ENCODE measurements at regions not wholly inside any gene's neighbourhood (a gene's known extent, or its start where the extent isn't known, plus 50 kb on each side); places are given as distances from the start of the nearest gene placed in this dataset.

GRCh38 chr7:20021831-20022230, 195.4 kb downstream of the MACC1 start:
- FAIRE-seq (no peak), DNase-seq (ENCODE audit: low spot score) (no peak)

- DNase-seq (ENCODE audit: low spot score) (no peak), FAIRE-seq (no peak)
These were observed 196.1 kb downstream of the MACC1 start for GRCh38 chr7:20021066-20021465.

GRCh38 chr7:20019757-20020432, 197.3 kb downstream of the MACC1 start:
- FAIRE-seq: no peak
- DNase-seq (ENCODE audit: low spot score): no peak

- FAIRE-seq (no peak), DNase-seq (ENCODE audit: low spot score) (no peak)
These were observed 200.5 kb downstream of the MACC1 start for GRCh38 chr7:20016669-20017068.

- DNase-seq (ENCODE audit: low spot score) (no peak), FAIRE-seq (no peak)
These were observed 203.6 kb downstream of the MACC1 start for GRCh38 chr7:20013536-20013935.

GRCh38 chr7:20012100-20012499, 205.1 kb downstream of the MACC1 start:
- no peak for FAIRE-seq
- DNase-seq (ENCODE audit: low spot score): no peak

GRCh38 chr7:20010877-20011276, 206.3 kb downstream of the MACC1 start:
- FAIRE-seq: no peak
- no peak for DNase-seq (ENCODE audit: low spot score)

GRCh38 chr7:20007510-20007909, 209.7 kb downstream of the MACC1 start:
- DNase-seq (ENCODE audit: low spot score): no peak
- no peak for FAIRE-seq

- FAIRE-seq: no peak
These were observed 212.1 kb downstream of the MACC1 start for GRCh38 chr7:20005081-20005480.

GRCh38 chr7:19999681-20000080, 217.5 kb downstream of the MACC1 start:
- no peak for FAIRE-seq

More at GRCh38 chr7:20005081-20005480, 212.1 kb downstream of the MACC1 start:
- no peak for DNase-seq (ENCODE audit: low spot score)

GRCh38 chr7:19991936-19992335, 218.5 kb upstream of the TMEM196 start:
- DNase-seq (ENCODE audit: low spot score) (no peak), FAIRE-seq (no peak)

More at GRCh38 chr7:19999681-20000080, 217.5 kb downstream of the MACC1 start:
- no peak for DNase-seq (ENCODE audit: low spot score)

GRCh38 chr7:19989906-19990305, 216.5 kb upstream of the TMEM196 start:
- FAIRE-seq (no peak), DNase-seq (ENCODE audit: low spot score) (no peak)

GRCh38 chr7:19988860-19989259, 215.4 kb upstream of the TMEM196 start:
- DNase-seq (ENCODE audit: low spot score): no peak
- no peak for FAIRE-seq

- FAIRE-seq (no peak), DNase-seq (ENCODE audit: low spot score) (no peak)
These were observed 210.8 kb upstream of the TMEM196 start for GRCh38 chr7:19984231-19984632.

- FAIRE-seq (peak; percentile 17), DNase-seq (ENCODE audit: low spot score) (no peak)
These were observed 209.7 kb upstream of the TMEM196 start for GRCh38 chr7:19982841-19983835.

- DNase-seq (ENCODE audit: low spot score) (no peak), FAIRE-seq (no peak)
These were observed 200.2 kb upstream of the TMEM196 start for GRCh38 chr7:19973581-19973980.

- no peak for DNase-seq (ENCODE audit: low spot score)
These were observed 199.5 kb upstream of the TMEM196 start for GRCh38 chr7:19972876-19973275.

GRCh38 chr7:19971956-19972355, 198.5 kb upstream of the TMEM196 start:
- FAIRE-seq (no peak), DNase-seq (ENCODE audit: low spot score) (no peak)

More at GRCh38 chr7:19972876-19973275, 199.5 kb upstream of the TMEM196 start:
- FAIRE-seq: no peak

- no peak for FAIRE-seq
- no peak for DNase-seq (ENCODE audit: low spot score)
These were observed 197.1 kb upstream of the TMEM196 start for GRCh38 chr7:19970514-19970913.

GRCh38 chr7:19969859-19970493, 196.6 kb upstream of the TMEM196 start:
- DNase-seq (ENCODE audit: low spot score) (peak; percentile 40), FAIRE-seq (no peak)

- no peak for FAIRE-seq
- no peak for DNase-seq (ENCODE audit: low spot score)
These were observed 190.8 kb upstream of the TMEM196 start for GRCh38 chr7:19964246-19964645.

GRCh38 chr7:19963695-19964094, 190.3 kb upstream of the TMEM196 start:
- FAIRE-seq: no peak
- no peak for DNase-seq (ENCODE audit: low spot score)

Data from urothelium cell line (cell line).